ENCODE measurements at regions not wholly inside any gene's neighbourhood (a gene's known extent, or its start where the extent isn't known, plus 50 kb on each side); places are given as distances from the start of the nearest gene placed in this dataset.

DNA sequence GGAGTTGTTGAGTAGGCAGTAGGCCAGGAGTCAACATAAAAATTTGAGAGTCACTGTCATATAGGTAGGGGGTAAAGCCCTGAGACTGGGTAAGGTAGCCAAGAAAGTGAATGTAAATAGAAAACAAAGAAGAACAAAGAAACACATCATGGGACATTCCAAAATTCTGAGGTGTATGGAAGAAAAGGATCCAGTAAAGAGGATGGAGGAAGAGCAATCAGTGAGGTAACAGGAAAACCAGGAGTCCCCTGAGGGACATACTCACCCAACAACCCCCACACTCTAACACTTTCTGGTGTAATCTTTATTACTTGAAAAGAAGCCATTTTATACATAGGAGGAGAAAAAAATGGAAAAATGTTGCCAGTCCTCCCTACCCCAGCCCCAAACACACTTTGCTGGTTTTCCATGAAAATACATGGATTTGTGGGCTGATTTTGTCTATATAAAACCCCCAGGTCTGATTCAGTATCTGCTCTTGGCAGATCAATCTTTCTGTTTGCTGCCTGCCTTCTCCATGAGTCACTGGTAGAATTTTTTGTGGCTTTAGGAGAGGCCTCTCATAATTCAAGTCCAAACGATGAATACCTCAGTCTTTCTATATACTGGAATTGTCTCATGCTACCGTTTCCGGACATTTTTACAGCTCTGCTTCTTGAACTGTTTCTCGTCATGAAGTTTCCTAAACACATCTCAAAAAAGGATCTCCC lies 271.4 kb upstream of the MAN1A1 start:
- no peak for TF ChIP-seq EZH2 (IDR thresholded peaks at IDR 0.05; ENCODE audit: borderline replicate concordance, low read depth, low read length, poor library complexity, severe bottlenecking)
- TF ChIP-seq, protein P1, sequence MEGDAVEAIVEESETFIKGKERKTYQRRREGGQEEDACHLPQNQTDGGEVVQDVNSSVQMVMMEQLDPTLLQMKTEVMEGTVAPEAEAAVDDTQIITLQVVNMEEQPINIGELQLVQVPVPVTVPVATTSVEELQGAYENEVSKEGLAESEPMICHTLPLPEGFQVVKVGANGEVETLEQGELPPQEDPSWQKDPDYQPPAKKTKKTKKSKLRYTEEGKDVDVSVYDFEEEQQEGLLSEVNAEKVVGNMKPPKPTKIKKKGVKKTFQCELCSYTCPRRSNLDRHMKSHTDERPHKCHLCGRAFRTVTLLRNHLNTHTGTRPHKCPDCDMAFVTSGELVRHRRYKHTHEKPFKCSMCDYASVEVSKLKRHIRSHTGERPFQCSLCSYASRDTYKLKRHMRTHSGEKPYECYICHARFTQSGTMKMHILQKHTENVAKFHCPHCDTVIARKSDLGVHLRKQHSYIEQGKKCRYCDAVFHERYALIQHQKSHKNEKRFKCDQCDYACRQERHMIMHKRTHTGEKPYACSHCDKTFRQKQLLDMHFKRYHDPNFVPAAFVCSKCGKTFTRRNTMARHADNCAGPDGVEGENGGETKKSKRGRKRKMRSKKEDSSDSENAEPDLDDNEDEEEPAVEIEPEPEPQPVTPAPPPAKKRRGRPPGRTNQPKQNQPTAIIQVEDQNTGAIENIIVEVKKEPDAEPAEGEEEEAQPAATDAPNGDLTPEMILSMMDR (conservative IDR thresholded peaks at IDR 0.05; ENCODE audit: low read depth, low read length): no peak
- no TSS peak for BruUV-seq (replicated peaks)
- Histone ChIP-seq H3K9me3 (ENCODE audit: low read depth, low read length, poor library complexity, severe bottlenecking) (no peaks in the 10 kb centered on the region), H3K4me1 (ENCODE audit: insufficient read depth, low read length, poor library complexity, severe bottlenecking) (no peaks in the 10 kb centered on the region), H3K27me3 (replicated peaks; ENCODE audit: insufficient read depth, low read depth, low read length, poor library complexity) (peaks cover 3% of the 10 kb centered on the region), H3K4me3 (ENCODE audit: low read depth, low read length, poor library complexity, severe bottlenecking) (no peak overlapping the region), H3K36me3 (ENCODE audit: insufficient read depth, low read length, poor library complexity, severe bottlenecking) (no peaks in the 10 kb centered on the region), H3K27ac (ENCODE audit: low read depth, low read length, poor library complexity, severe bottlenecking) (no peak overlapping the region)
- ChIA-PET CTCF (no interaction called here), POLR2A (ENCODE audit: low non-redundant PET) (no interaction called here)
- intact Hi-C loops (cut with micrococcal nuclease; ENCODE audit: unreplicated experiment): no loop called here
- DNase-seq (ENCODE audit: low spot score): no peak

DNA sequence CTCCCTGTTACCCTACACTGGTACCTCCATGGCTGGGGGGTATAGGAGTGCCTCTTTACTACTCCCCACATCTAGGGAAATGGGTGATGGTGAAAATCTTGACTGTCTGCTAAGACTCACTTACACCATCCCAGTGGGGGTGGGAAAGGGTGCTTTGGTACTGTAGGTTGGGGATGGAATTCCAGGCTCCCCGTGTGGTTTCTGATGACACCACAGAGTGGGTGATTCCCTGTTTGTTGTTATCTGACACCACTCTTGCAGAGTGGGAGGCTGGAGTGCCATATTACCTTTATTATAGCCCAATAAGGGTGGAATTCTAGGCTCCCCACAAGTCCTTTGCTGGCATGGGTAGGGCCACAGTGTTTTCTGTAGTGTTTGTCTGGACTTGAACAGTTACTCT lies 264.6 kb upstream of the MAN1A1 start:
- no peaks in the 10 kb centered on the region for H3K36me3 ChIP-seq (ENCODE audit: insufficient read depth, low read length, poor library complexity, severe bottlenecking)
- BruUV-seq (replicated peaks): no TSS peak
- no peaks in the 10 kb centered on the region for H3K4me1 ChIP-seq (ENCODE audit: insufficient read depth, low read length, poor library complexity, severe bottlenecking)
- DNase-seq (ENCODE audit: low spot score): no peak
- POLR2A ChIA-PET (ENCODE audit: low non-redundant PET): no interaction called here
- no peak overlapping the region for H3K27ac ChIP-seq (ENCODE audit: low read depth, low read length, poor library complexity, severe bottlenecking)
- peaks cover 3% of the 10 kb centered on the region for H3K27me3 ChIP-seq (replicated peaks; ENCODE audit: insufficient read depth, low read depth, low read length, poor library complexity)
- H3K4me3 ChIP-seq (ENCODE audit: low read depth, low read length, poor library complexity, severe bottlenecking): no peak overlapping the region
- CTCF ChIA-PET: no interaction called here
- intact Hi-C loops (cut with micrococcal nuclease; ENCODE audit: unreplicated experiment): no loop called here
- TF ChIP-seq EZH2 (IDR thresholded peaks at IDR 0.05; ENCODE audit: borderline replicate concordance, low read depth, low read length, poor library complexity, severe bottlenecking): no peak
- TF ChIP-seq, protein P1 (conservative IDR thresholded peaks at IDR 0.05; ENCODE audit: low read depth, low read length): no peak
- no peaks in the 10 kb centered on the region for H3K9me3 ChIP-seq (ENCODE audit: low read depth, low read length, poor library complexity, severe bottlenecking)

DNA sequence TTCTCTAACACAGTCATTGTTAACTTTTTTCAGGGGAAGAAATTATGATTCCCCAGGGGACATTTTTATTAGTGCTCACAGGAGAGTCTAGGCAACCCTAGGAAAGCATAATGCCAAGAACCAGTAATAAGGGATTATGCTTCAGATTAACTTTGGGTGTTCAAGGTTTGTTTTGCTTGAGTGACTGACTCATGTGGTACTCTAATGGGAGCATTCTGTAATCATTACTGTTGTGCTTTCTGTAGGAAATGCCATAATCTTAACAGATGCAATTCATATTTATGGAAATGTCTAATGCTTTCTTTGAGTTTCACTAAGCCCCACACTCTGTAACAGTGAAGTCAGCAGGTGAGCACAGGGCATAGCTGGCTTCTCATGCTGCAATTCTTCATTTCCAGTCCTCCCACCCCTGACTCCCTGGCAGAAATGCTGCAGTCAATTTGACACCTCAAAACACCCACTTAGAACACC lies 263.4 kb upstream of the MAN1A1 start:
- POLR2A ChIA-PET (ENCODE audit: low non-redundant PET): no interaction called here

More for the DNA sequence above, 263.4 kb upstream of the MAN1A1 start:
- no peaks in the 10 kb centered on the region for H3K9me3 ChIP-seq (ENCODE audit: low read depth, low read length, poor library complexity, severe bottlenecking)
- H3K36me3 ChIP-seq (ENCODE audit: insufficient read depth, low read length, poor library complexity, severe bottlenecking): no peaks in the 10 kb centered on the region
- H3K27ac ChIP-seq (ENCODE audit: low read depth, low read length, poor library complexity, severe bottlenecking): no peak overlapping the region
- intact Hi-C loops (cut with micrococcal nuclease; ENCODE audit: unreplicated experiment): no loop called here
- TF ChIP-seq, protein P1 (conservative IDR thresholded peaks at IDR 0.05; ENCODE audit: low read depth, low read length): no peak
- no peak for TF ChIP-seq EZH2 (IDR thresholded peaks at IDR 0.05; ENCODE audit: borderline replicate concordance, low read depth, low read length, poor library complexity, severe bottlenecking)
- peaks cover 3% of the 10 kb centered on the region for H3K27me3 ChIP-seq (replicated peaks; ENCODE audit: insufficient read depth, low read depth, low read length, poor library complexity)
- H3K4me1 ChIP-seq (ENCODE audit: insufficient read depth, low read length, poor library complexity, severe bottlenecking): no peaks in the 10 kb centered on the region
- peak; percentile 0 for DNase-seq (ENCODE audit: low spot score)
- CTCF ChIA-PET: no interaction called here
- no peak overlapping the region for H3K4me3 ChIP-seq (ENCODE audit: low read depth, low read length, poor library complexity, severe bottlenecking)
- no TSS peak for BruUV-seq (replicated peaks)
